ENCODE measurements at regions not wholly inside any gene's neighbourhood (a gene's known extent, or its start where the extent isn't known, plus 50 kb on each side); places are given as distances from the start of the nearest gene placed in this dataset.

DNA sequence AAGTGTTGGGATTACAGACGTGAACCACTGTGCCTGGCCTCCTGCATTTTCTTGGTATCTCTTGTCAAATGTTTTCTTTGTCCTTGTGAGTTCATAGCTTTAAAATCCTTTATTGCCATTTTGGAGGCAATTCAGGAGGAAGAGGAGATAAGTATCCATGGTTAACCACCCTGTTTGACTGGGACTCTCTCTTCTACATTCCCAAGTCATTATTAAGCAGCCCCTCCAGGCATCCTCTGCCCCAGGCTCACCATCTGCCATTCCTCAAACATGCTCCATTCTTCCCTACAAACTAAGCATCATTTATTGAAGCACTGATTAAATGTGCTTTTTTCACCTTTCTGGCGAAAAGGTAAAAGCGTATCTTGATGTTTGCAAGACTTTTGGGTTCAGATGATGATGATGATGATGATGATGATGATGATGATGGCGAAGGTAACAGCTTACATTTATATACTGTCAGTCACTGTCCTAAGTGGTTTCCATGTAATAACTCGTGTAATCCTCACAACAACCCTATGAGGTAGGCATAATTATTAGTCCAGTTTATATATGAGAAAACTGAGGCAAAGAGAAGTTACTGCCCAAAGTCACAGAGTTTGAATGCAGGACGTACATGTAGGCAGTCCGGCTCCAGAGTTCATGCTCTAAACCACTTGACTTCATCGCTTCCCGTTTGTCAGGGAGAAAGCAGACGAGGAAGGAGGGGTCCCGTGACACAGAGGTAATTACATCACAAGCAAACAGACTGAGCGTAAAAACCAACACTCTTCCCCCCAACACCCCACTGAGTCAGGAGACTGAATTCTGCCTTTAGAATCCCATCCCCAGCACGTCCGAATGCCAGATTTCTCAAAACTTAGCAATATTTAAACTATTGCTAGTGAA lies 69.7 kb upstream of the ACKR3 start:
- no peak for TF ChIP-seq POLR2A (IDR thresholded peaks at IDR 0.05)
- TF ChIP-seq CTCF (IDR thresholded peaks at IDR 0.05) = no peak
